Transverse colon (tissue), 4 donors: ENCODE measurements at regions not wholly inside any gene's neighbourhood (a gene's known extent, or its start where the extent isn't known, plus 50 kb on each side); places are given as distances from the start of the nearest gene placed in this dataset.

Experiments
- CTCF ChIP-seq, 5 experiments: fragments of 200-600 bp in 3 of 5; fragments of 450-650 bp in 2 of 5; sonication (generic) in 3 of 5; IDR thresholded peaks; 1 replicate in 2 of 5; 2 replicates in 3 of 5; pipeline ENCODE4 v1.5.1; 2016 to 2017; ENCODE audit warnings: antibody characterized with exemption in 5 of 5, inconsistent platforms in 3 of 5, mild to moderate bottlenecking in 2 of 5, moderate library complexity in 1 of 5
- EP300 ChIP-seq: sonication (generic); formaldehyde crosslinking; IDR thresholded peaks from one replicate; pipeline ENCODE4 v1.6.1; 2017; ENCODE audit warnings: antibody characterized with exemption, low read depth
- POLR2A ChIP-seq: fragments of 450-650 bp; IDR thresholded peaks from one replicate; pipeline ENCODE4 v1.6.1; 2016; ENCODE audit warnings: antibody characterized with exemption, mild to moderate bottlenecking, moderate library complexity
- POLR2AphosphoS5 ChIP-seq, 3 donors: sonication (generic); formaldehyde crosslinking; IDR thresholded peaks; one replicate each; pipeline ENCODE4 v1.6.1; 2016; ENCODE audit warnings: antibody characterized with exemption in 3 of 3

GRCh38 chr12:59193476-59194050 lies 273.3 kb upstream of the LRIG3 start:
- TF ChIP-seq CTCF (IDR thresholded peaks at IDR 0.05) (no peak), POLR2AphosphoS5 (IDR thresholded peaks at IDR 0.05) (no peak), POLR2A (no peak), EP300 (no peak)
